OCI-LY7 (cell line): ENCODE measurements at regions not wholly inside any gene's neighbourhood (a gene's known extent, or its start where the extent isn't known, plus 50 kb on each side); places are given as distances from the start of the nearest gene placed in this dataset.

ENCODE experiments used
- EZH2phosphoT487 ChIP-seq: fragments of 200-600 bp; sonication (generic); IDR thresholded peaks from 2 replicates; pipeline ENCODE4 v1.6.1; 2018; ENCODE audit warnings: low read depth, borderline replicate concordance, mild to moderate bottlenecking, mixed run types, antibody characterized with exemption, low read length, moderate library complexity, mixed read lengths
- TF ChIP-seq, protein P1 (sequence below): fragments of 200-600 bp; sonication (generic); conservative IDR thresholded peaks from 2 replicates; pipeline ENCODE4 v1.5.1; 2014; ENCODE audit warnings: mild to moderate bottlenecking, antibody characterized with exemption, low read length, moderate library complexity, mixed read lengths

DNA sequence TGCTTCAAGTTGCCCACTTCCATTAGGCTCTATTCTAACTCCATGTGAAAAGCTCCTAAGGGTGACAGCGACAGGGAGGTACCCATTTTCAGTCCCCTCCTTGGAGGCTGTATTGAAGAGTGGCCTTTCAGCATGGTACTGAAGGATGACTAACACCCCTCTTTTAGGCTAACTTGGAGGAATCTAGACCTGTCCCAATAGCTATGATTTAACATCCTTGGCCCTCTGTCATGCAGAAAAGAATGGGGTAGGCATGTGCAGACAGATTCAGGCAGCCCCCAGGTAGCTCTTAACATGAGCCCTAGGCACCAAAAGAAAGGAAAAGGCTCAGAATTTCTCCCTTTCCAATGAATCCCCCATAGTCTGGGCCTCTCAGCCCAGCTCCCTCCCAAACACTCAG lies 89.3 kb upstream of the AMOTL1 start:
- TF ChIP-seq, protein P1, sequence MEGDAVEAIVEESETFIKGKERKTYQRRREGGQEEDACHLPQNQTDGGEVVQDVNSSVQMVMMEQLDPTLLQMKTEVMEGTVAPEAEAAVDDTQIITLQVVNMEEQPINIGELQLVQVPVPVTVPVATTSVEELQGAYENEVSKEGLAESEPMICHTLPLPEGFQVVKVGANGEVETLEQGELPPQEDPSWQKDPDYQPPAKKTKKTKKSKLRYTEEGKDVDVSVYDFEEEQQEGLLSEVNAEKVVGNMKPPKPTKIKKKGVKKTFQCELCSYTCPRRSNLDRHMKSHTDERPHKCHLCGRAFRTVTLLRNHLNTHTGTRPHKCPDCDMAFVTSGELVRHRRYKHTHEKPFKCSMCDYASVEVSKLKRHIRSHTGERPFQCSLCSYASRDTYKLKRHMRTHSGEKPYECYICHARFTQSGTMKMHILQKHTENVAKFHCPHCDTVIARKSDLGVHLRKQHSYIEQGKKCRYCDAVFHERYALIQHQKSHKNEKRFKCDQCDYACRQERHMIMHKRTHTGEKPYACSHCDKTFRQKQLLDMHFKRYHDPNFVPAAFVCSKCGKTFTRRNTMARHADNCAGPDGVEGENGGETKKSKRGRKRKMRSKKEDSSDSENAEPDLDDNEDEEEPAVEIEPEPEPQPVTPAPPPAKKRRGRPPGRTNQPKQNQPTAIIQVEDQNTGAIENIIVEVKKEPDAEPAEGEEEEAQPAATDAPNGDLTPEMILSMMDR = no peak
- no peak for TF ChIP-seq EZH2phosphoT487
